Nephron progenitor cell (in vitro differentiated cells): ENCODE measurements at regions not wholly inside any gene's neighbourhood (a gene's known extent, or its start where the extent isn't known, plus 50 kb on each side); places are given as distances from the start of the nearest gene placed in this dataset.

Experiments used
- DNase-seq: peaks from one replicate; pipeline ENCODE4 v3.0.0; 2021
- H3K27ac Mint-ChIP-seq: 2 replicates; pipeline ENCODE4 v1.8.0; 2021; ENCODE audit warnings: mild to moderate bottlenecking, moderate library complexity, mixed read lengths
- H3K27me3 Mint-ChIP-seq: 2 replicates; pipeline ENCODE4 v1.8.0; 2021; ENCODE audit warnings: mild to moderate bottlenecking, low read depth, mixed read lengths; ENCODE audit not compliant: poor library complexity
- H3K36me3 Mint-ChIP-seq: 2 replicates; pipeline ENCODE4 v1.8.0; 2021; ENCODE audit warnings: low read depth, mixed read lengths
- H3K4me1 Mint-ChIP-seq: 2 replicates; pipeline ENCODE4 v1.8.0; 2021; ENCODE audit warnings: mixed read lengths
- H3K4me3 Mint-ChIP-seq: 2 replicates; pipeline ENCODE4 v1.8.0; 2021; ENCODE audit warnings: mild to moderate bottlenecking, moderate library complexity, mixed read lengths
- H3K9me3 Mint-ChIP-seq: 2 replicates; pipeline ENCODE4 v1.8.0; 2021; ENCODE audit warnings: mild to moderate bottlenecking, moderate library complexity, mixed read lengths
- CTCF ChIP-seq: fragments of 200-600 bp; sonication (generic); IDR thresholded peaks from 2 replicates; pipeline ENCODE4 v1.5.0; 2021; ENCODE audit warnings: antibody characterized with exemption

GRCh38 chr4:130576218-130576617 lies 1480.3 kb downstream of the C4orf33 start:
- Mint-ChIP-seq H3K36me3 (no peaks in the 10 kb centered on the region), H3K9me3 (peaks cover 20% of the 10 kb centered on the region), H3K27me3 (no peaks in the 10 kb centered on the region), H3K4me3 (no peak overlapping the region), H3K27ac (peak overlapping the region; percentile 11), H3K4me1 (peaks cover 39% of the 10 kb centered on the region)
- no peak for TF ChIP-seq CTCF
- no peak for DNase-seq

GRCh38 chr4:130591091-130591490 lies 1495.1 kb downstream of the C4orf33 start:
- Mint-ChIP-seq H3K9me3 (peaks cover 13% of the 10 kb centered on the region), H3K36me3 (no peaks in the 10 kb centered on the region), H3K4me1 (peaks cover 4% of the 10 kb centered on the region), H3K27me3 (no peaks in the 10 kb centered on the region), H3K27ac (no peak overlapping the region), H3K4me3 (no peak overlapping the region)
- no peak for TF ChIP-seq CTCF
- no peak for DNase-seq

GRCh38 chr4:130600706-130601105 lies 1504.8 kb downstream of the C4orf33 start:
- Mint-ChIP-seq H3K9me3 (no peaks in the 10 kb centered on the region), H3K27ac (no peak overlapping the region), H3K4me3 (no peak overlapping the region), H3K27me3 (no peaks in the 10 kb centered on the region), H3K4me1 (peaks cover 24% of the 10 kb centered on the region), H3K36me3 (no peaks in the 10 kb centered on the region)
- TF ChIP-seq CTCF: no peak
- DNase-seq: no peak

- TF ChIP-seq CTCF: no peak
- no peak overlapping the region for H3K4me3 Mint-ChIP-seq
- H3K4me1 Mint-ChIP-seq: peaks cover 24% of the 10 kb centered on the region
- H3K27me3 Mint-ChIP-seq: no peaks in the 10 kb centered on the region
- no peak for DNase-seq
- H3K27ac Mint-ChIP-seq: peak overlapping the region; percentile 40
- no peaks in the 10 kb centered on the region for H3K9me3 Mint-ChIP-seq
- no peaks in the 10 kb centered on the region for H3K36me3 Mint-ChIP-seq
Observed at GRCh38 chr4:130603043-130603442, 1507.1 kb downstream of the C4orf33 start.

GRCh38 chr4:130608121-130608520 lies 1512.2 kb downstream of the C4orf33 start:
- Mint-ChIP-seq H3K9me3 (no peaks in the 10 kb centered on the region), H3K36me3 (no peaks in the 10 kb centered on the region), H3K4me3 (no peak overlapping the region), H3K27ac (no peak overlapping the region), H3K4me1 (no peaks in the 10 kb centered on the region), H3K27me3 (peaks cover 3% of the 10 kb centered on the region)
- no peak for TF ChIP-seq CTCF
- DNase-seq: no peak

- no peaks in the 10 kb centered on the region for H3K36me3 Mint-ChIP-seq
- no peak for DNase-seq
- H3K4me3 Mint-ChIP-seq: no peak overlapping the region
- peaks cover 6% of the 10 kb centered on the region for H3K9me3 Mint-ChIP-seq
- no peaks in the 10 kb centered on the region for H3K27me3 Mint-ChIP-seq
- no peak for TF ChIP-seq CTCF
- no peak overlapping the region for H3K27ac Mint-ChIP-seq
- no peaks in the 10 kb centered on the region for H3K4me1 Mint-ChIP-seq
Observed at GRCh38 chr4:130628531-130628930, 1532.6 kb downstream of the C4orf33 start.
